Stomach smooth muscle (tissue), 2 donors: ENCODE measurements at regions not wholly inside any gene's neighbourhood (a gene's known extent, or its start where the extent isn't known, plus 50 kb on each side); places are given as distances from the start of the nearest gene placed in this dataset.

ENCODE experiments used
- H3K27ac ChIP-seq: one replicate; pipeline ENCODE4 v1.7.0; 2013; ENCODE audit warnings: mild to moderate bottlenecking, low read length, inconsistent platforms
- H3K27me3 ChIP-seq, 2 donors: one replicate each; pipeline ENCODE4 v1.7.0; 2013; ENCODE audit warnings: low read length in 2 of 2; ENCODE audit not compliant: insufficient read depth in 2 of 2, control insufficient read depth in 1 of 2
- H3K36me3 ChIP-seq, 2 donors: one replicate each; pipeline ENCODE4 v1.7.0; 2013; ENCODE audit warnings: low read length in 2 of 2; ENCODE audit not compliant: control insufficient read depth in 2 of 2, insufficient read depth in 2 of 2
- H3K4me1 ChIP-seq: one replicate; pipeline ENCODE4 v1.7.0; 2013; ENCODE audit warnings: low read length; ENCODE audit not compliant: control insufficient read depth, insufficient read depth
- H3K4me3 ChIP-seq, 2 donors: one replicate each; pipeline ENCODE4 v1.7.0; 2013; ENCODE audit warnings: low read length in 2 of 2
- H3K9ac ChIP-seq, 2 donors: one replicate each; pipeline ENCODE4 v1.7.0; 2013; ENCODE audit warnings: low read length in 2 of 2, mild to moderate bottlenecking in 1 of 2
- H3K9me3 ChIP-seq, 2 donors: one replicate each; pipeline ENCODE4 v1.7.0; 2013; ENCODE audit warnings: low read length in 2 of 2; ENCODE audit not compliant: control insufficient read depth in 2 of 2
- donor health status: healthy.
- donor health status: Pancreatic carcinoma.

DNA sequence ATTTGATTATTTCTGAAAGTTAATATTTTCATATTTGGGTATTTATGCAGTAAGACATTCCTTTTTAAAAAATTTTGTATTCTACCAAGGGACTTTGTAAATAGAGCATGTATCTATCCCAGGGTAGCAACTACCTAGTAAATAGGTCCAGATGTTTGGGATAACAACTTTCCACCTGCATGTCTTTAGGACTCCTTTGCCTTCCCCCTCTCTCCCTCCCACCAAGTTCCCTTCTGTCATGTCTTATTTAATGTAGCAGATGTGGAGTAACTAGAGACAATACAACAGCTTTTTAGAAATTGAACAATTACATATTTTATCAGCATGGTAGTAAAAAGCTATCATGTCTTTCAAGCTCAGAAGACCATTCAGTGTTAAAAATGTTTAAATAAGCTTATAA is 821.0 kb downstream of the C4orf33 start:
- no peak overlapping the region for H3K4me3 ChIP-seq
- H3K27ac ChIP-seq, result no peak overlapping the region
- no peak overlapping the region for H3K9ac ChIP-seq
- H3K4me1 ChIP-seq, result no peaks in the 10 kb centered on the region
- no peaks in the 10 kb centered on the region for H3K9me3 ChIP-seq
- no peaks in the 10 kb centered on the region for H3K36me3 ChIP-seq
- no peaks in the 10 kb centered on the region for H3K27me3 ChIP-seq

DNA sequence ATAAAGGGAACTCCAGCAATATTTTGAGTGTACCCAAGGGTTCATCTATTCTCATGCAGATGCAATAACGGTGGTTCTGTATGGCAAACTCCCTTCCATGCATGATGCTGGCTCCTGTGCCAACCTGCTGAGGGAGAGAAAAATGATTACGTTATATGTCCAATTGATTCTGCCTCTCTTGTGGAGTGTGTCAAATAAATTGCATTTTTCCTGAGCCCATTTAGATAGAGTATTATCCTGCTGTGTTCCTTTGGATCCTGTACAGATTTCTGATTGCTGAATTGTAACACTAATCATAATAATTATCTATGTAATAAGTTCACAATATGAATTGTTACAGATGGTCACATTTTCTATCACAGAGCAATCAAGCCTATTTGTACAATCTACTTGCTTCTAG is 821.7 kb downstream of the C4orf33 start:
- Histone ChIP-seq H3K4me3 (no peak overlapping the region), H3K4me1 (no peaks in the 10 kb centered on the region), H3K9ac (no peak overlapping the region), H3K27ac (no peak overlapping the region), H3K36me3 (no peaks in the 10 kb centered on the region), H3K9me3 (no peaks in the 10 kb centered on the region), H3K27me3 (no peaks in the 10 kb centered on the region)

DNA sequence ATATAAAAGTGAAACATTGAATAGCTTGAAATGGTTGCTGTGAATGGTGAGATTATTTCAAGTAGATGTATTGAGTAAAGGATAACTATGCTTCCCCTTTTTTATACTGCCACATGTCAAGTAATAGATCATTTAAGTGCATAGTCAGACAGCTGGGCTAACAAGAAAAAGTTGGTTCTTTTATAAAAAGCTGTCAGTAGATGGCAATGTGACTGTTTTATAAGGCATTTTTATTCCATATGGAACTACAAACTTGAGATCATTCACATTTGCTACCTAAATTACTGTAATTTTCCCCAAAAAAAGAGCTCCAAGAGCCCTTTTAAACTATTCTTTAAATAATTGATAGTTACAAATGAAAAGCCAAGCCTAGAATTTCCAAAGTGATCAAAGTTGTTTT is 831.0 kb downstream of the C4orf33 start:
- Histone ChIP-seq H3K4me1 (no peaks in the 10 kb centered on the region), H3K27me3 (no peaks in the 10 kb centered on the region), H3K27ac (no peak overlapping the region), H3K4me3 (no peak overlapping the region), H3K9ac (no peak overlapping the region), H3K36me3 (no peaks in the 10 kb centered on the region), H3K9me3 (no peaks in the 10 kb centered on the region)

DNA sequence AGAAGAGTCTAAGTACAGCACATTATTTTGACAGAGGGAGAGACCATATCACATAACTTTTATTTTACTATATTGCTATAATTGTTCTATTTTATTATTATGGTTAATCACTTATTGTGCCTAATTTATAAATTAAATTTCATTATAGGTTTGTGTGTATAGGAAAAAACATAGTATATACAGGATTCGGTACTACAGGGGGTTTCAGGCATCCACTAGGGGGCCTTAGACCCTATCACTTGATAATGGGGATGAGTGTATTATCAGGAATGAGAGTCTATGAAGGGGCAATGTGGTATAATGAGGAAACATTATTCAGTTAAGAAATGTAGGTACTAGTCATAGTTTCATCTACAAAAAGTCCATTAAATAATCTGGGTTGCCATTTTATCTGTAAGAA is 833.1 kb downstream of the C4orf33 start:
- no peaks in the 10 kb centered on the region for H3K36me3 ChIP-seq
- H3K9me3 ChIP-seq, result no peaks in the 10 kb centered on the region
- no peak overlapping the region for H3K9ac ChIP-seq
- no peak overlapping the region for H3K27ac ChIP-seq
- H3K27me3 ChIP-seq, result no peaks in the 10 kb centered on the region
- no peaks in the 10 kb centered on the region for H3K4me1 ChIP-seq
- no peak overlapping the region for H3K4me3 ChIP-seq

DNA sequence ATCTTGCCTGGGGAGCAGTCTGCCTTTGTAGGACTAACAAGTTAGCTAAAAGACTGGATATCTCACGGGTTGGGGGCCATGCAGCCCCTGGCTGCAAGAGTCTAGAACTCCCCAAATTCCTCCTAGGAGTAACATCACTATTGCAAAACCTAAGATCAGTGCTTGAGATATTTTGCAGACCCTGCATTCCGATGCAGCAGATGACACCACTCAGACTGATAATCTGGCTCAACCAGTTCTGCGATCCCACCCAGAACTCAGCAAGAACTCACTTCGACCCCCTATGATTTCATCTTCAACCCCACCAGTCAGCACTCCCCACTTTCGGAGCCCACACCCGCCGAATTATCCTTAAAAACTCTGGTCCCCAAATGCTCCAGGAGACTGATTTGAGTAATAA is 834.0 kb downstream of the C4orf33 start:
- Histone ChIP-seq H3K4me3 (no peak overlapping the region), H3K27ac (no peak overlapping the region), H3K9ac (no peak overlapping the region), H3K9me3 (no peaks in the 10 kb centered on the region), H3K36me3 (no peaks in the 10 kb centered on the region), H3K4me1 (no peaks in the 10 kb centered on the region), H3K27me3 (no peaks in the 10 kb centered on the region)

DNA sequence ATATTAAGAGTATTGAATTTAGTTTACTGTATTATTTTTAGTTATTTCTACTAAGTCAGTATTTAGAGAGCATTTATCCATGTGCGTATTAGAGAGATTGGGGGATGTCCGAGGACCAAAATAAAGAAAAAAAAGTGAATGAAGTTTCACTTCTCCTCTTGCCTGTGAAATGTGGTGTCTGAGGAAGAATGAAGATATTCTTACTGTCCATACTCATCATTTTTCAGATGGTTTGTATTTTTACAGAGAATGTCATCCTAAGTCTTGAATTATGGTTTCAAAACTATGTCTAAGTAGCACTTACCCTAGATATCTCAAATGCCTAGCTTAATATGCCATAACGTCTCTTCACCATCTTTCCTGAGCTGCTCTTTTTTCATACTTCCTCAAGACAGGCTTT is 854.3 kb downstream of the C4orf33 start:
- Histone ChIP-seq H3K9me3 (no peaks in the 10 kb centered on the region), H3K4me3 (no peak overlapping the region), H3K36me3 (no peaks in the 10 kb centered on the region), H3K9ac (no peak overlapping the region), H3K4me1 (no peaks in the 10 kb centered on the region), H3K27ac (no peak overlapping the region), H3K27me3 (no peaks in the 10 kb centered on the region)

DNA sequence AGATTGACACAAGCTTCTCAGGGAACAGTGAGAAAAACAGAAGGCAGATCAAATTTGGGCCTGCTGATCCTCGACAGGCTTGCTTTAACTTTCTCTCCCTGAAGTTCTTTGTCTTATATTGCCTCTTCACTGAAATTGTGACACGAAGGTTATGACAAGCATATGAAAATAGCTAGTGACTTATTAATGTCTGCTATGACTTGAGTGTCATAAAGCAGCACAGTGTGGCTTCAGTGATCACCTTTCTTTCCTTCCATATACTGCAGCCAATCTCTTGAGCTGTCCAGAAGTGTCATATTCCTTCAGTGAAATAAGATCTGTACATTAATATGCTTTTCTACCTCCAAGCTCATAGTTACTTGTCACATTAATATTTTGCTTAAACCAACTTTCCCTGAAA is 870.2 kb downstream of the C4orf33 start:
- Histone ChIP-seq H3K27me3 (no peaks in the 10 kb centered on the region), H3K4me1 (no peaks in the 10 kb centered on the region), H3K27ac (no peak overlapping the region), H3K4me3 (no peak overlapping the region), H3K9ac (no peak overlapping the region), H3K36me3 (no peaks in the 10 kb centered on the region), H3K9me3 (no peaks in the 10 kb centered on the region)

DNA sequence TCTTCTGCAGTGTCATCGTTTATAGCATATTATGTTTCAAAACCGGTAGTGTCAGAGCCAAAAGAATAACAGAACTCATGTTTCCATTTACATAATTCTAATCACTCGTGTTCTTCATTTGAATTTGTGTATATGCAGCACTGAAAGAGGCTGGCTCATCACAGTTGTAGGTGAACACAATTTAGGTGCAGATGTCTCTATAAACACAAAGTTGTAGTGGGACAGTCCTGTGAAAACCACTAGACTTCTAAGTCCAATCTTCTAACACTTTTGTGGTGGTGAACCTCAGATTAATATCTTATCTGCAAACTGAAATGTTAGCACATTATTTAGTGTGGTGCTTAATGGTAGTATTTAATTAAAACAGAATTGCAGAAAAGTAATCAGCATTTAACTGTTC is 872.4 kb downstream of the C4orf33 start:
- no peaks in the 10 kb centered on the region for H3K36me3 ChIP-seq

DNA sequence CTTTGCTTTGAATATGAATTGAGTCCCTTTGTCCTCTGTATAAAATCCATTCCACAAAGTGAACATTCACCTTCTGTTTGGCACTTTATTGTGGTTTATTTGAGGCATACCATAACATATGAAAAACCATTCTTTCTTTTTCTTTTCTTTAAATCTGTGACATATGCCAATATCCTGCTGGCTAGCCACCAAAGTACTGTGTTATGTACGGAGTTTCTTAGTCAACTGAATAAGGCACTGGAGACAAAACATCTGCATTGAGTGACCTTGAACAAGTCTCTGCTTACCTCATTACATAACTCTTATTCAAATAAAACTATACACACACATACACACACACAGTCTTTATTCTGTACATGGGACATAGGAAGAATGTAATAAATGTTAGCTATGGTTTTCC is 872.8 kb downstream of the C4orf33 start:
- Histone ChIP-seq H3K36me3 (no peaks in the 10 kb centered on the region), H3K4me3 (no peak overlapping the region), H3K9me3 (no peaks in the 10 kb centered on the region), H3K9ac (no peak overlapping the region), H3K27ac (no peak overlapping the region), H3K4me1 (no peaks in the 10 kb centered on the region), H3K27me3 (no peaks in the 10 kb centered on the region)

More for the DNA sequence above, 872.4 kb downstream of the C4orf33 start:
- H3K9me3 ChIP-seq, result no peaks in the 10 kb centered on the region
- no peak overlapping the region for H3K27ac ChIP-seq
- no peak overlapping the region for H3K9ac ChIP-seq
- no peaks in the 10 kb centered on the region for H3K4me1 ChIP-seq
- no peak overlapping the region for H3K4me3 ChIP-seq
- no peaks in the 10 kb centered on the region for H3K27me3 ChIP-seq

DNA sequence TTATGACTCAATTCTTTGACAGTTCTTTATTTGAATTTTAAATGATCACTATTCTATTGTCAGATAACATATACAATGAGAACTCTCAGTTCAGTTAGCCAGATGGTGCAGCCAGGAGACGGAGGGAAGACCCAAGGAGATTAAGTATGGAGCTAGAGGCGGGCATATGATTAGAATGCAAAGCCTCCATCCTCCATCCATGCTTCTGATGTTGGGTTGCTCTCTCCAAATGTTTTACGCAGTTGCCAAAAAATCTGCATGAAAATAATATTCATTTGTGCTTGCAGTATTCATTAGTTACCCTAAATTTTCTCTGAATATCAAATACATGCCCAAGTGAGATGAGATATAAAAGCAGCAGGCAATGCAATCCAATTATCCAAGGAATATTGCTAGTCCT is 874.8 kb downstream of the C4orf33 start:
- Histone ChIP-seq H3K27ac (no peak overlapping the region), H3K36me3 (no peaks in the 10 kb centered on the region), H3K27me3 (no peaks in the 10 kb centered on the region), H3K4me1 (no peaks in the 10 kb centered on the region), H3K4me3 (no peak overlapping the region), H3K9ac (no peak overlapping the region), H3K9me3 (no peaks in the 10 kb centered on the region)

DNA sequence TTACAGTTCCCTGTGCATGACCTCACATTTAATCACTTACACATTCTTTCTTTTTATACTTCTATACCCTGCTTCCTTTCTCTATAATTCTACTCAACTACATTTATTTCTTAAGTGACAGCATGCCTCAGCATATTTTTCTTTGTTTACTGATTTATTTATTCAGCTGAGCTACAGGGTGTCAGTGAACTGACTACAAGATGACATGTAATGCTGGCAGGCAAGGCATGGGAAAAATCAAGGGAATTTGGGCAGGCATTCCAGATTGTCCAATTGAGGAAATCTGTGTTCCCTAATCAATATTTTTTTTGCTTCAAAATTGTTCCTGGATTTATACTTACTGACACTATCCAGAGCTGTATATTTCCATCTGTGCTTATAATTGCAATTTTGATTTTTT is 875.5 kb downstream of the C4orf33 start:
- H3K9me3 ChIP-seq, result no peaks in the 10 kb centered on the region
- no peak overlapping the region for H3K9ac ChIP-seq
- no peak overlapping the region for H3K27ac ChIP-seq
- no peaks in the 10 kb centered on the region for H3K36me3 ChIP-seq
- H3K4me1 ChIP-seq, result no peaks in the 10 kb centered on the region
- no peak overlapping the region for H3K4me3 ChIP-seq
- no peaks in the 10 kb centered on the region for H3K27me3 ChIP-seq

DNA sequence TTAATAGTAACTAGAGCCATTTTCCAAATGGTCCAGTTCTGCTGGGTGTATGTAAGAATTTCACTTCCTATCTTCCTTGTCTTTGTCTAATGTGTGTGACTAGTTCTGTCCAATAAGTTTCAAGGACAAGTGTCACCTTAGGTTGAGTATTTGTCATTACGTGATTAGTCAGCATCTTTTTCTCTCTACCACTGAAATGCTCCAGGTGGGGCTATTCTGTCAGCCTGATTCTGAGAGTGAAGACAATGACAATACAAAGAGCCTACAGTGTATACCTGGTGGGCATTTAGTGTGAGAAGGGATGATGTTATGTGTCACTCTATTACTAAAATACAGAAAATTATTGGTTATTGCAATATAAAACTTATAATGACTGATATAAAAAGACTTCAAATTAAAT is 876.3 kb downstream of the C4orf33 start:
- no peaks in the 10 kb centered on the region for H3K27me3 ChIP-seq
- H3K4me1 ChIP-seq, result no peaks in the 10 kb centered on the region
- H3K4me3 ChIP-seq, result no peak overlapping the region
- no peak overlapping the region for H3K27ac ChIP-seq
- H3K9ac ChIP-seq, result no peak overlapping the region
- no peaks in the 10 kb centered on the region for H3K36me3 ChIP-seq
- no peaks in the 10 kb centered on the region for H3K9me3 ChIP-seq
